SW 1271 (cell line): ENCODE measurements at regions not wholly inside any gene's neighbourhood (a gene's known extent, or its start where the extent isn't known, plus 50 kb on each side); places are given as distances from the start of the nearest gene placed in this dataset.
A peak's percentile ranks its signal among the peaks of the same experiment; 100 is the strongest.
"Not testable (repeated sequence)": the region's sequence is repeated elsewhere in the genome, so short reads cannot be mapped to it uniquely, and the experiment has no call there.

ENCODE experiments used
- DNase-seq, 2 experiments: peaks; one replicate each; lab custom pipeline; 2025; lab: John Stamatoyannopoulos, UW

DNA sequence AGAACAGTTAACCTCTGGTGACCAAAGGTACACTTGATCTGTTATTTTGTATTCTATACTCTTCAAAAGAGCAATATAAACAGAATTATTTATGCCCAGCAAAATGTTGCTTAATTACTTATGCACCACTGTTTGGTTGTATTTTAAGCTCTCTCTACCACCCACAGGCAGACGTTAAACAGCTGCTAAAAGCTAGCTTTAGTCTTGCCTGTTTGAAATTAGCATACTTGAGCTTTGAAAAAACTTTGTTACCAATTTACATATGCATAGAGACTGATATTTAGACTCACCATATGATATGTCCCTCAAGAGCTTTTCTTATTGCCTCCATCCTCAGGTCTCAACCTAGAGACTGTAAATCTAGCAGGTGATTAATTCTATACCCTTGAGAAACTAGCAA lies 426.9 kb downstream of the NR4A2 start:
- no peak for DNase-seq

GRCh38 chr2:155904720-155905119 lies 427.8 kb downstream of the NR4A2 start:
- DNase-seq: no peak

DNA sequence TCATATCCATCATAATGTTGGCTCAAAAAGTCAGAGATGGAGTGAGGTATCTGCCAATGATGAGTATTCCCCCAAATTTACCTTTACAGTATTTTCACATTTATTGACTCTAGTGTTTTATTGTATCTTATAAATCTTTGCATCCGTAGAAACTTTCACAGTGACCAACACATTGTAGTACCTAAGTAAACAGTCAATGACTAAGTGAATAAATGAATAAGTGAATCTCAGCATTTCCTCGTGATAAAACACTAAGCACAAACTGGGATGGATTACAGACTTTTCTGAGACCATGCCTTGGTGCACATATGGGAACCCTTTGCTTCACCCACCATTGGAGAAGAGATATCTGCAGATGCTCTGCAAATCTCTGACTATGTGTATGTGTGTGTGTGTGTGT lies 429.9 kb downstream of the NR4A2 start:
- no peak for DNase-seq

DNA sequence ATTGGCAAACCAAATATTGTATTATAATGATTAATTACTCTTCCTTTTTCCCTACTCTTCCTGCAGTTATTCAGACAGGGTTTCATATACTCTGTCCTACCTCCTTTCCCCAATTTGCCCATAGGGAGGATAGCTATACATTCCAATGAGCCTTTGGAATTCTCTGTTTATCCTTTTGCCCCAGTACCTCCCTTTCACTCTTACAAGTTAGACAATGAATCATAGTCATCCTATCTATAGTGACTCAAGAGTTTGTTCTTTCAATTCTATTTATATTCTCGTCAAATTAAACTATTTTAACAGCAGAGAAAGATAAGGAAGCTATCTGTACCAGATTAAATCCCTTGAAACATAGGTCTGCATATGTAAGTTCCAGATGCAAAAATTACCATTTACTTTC lies 437.5 kb downstream of the NR4A2 start:
- DNase-seq: no peak

- not testable (repeated sequence) for DNase-seq
These were observed 452.1 kb downstream of the NR4A2 start for GRCh38 chr2:155880382-155880781.

- DNase-seq: peak; percentile 18 to 41
These were observed 452.6 kb downstream of the NR4A2 start for GRCh38 chr2:155879900-155880299.

- no peak for DNase-seq
These were observed 460.1 kb downstream of the NR4A2 start for GRCh38 chr2:155872396-155872795.

- DNase-seq: no peak
These were observed 460.6 kb downstream of the NR4A2 start for GRCh38 chr2:155871940-155872339.

DNA sequence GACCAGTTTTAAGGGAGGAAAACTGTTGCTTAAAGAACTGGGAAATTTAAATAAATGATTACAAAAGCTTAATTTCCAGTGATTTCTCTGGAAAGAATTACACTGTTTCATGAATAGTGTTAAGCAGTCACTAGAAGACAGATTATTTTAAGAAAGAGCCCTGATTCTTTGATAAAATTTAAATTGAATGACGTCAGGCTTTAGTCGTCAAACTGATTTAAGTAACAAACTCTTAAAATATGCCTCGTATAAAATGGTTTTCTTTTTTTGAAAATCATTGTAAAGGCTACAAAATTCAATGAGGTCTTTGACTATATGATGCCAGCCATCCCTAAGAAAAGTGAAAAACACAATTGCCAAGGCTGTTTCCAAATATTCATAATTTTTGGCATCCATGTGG lies 465.0 kb downstream of the NR4A2 start:
- no peak for DNase-seq

DNA sequence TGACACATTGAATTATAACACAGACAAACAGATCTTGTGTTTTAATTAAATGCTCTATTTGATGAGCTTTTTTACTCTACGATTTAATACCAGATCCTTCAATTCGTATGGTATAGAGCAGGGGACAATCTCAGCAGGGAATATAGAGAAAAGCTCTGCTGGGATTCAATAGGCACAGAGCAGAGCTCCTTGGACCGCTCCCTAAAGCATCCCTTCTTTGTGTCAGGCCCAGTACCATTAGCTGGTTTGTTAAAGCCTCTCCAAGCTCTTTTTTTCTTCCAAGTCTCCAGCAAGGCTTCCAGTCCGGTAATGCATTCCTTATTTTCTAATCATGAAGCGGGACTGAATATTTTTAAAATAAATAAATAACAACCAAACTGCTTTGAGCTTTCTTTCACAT lies 466.0 kb downstream of the NR4A2 start:
- no peak for DNase-seq

DNA sequence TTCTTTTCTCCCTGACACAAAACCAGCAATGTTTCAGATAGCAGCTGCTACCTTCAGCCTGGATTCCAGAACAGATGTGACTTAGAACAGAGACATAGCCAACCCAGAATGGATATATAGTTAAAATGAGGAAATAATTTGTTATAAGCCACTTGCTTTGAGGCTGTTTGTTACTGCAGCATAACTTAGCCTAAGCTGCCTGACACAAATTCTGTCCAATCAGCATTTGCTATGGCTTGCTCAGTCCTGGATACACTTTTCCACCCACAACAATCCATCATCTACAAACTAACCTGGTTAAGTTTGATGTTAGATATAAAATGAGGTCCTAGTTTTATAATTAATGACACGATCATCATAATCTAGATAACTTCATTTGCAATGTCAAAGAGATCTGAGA lies 480.4 kb downstream of the NR4A2 start:
- DNase-seq: no peak

DNA sequence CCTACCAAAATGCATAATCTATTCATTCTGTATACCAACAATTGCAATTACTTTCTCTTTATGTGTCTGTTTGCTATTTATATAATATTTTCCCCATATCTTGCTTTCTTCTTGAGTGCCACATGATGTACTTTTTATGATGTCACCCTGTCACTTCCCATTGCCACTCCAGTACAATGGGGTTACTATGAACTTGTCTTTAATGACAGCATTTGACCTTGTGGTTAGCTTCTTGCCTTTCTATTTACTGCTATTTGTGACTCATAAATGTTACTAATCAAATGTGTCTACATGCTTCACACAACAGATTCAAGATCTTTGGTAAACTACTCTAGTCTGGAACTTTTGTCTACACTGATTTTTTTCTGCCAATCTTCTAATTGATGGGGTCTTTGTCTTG lies 486.3 kb downstream of the NR4A2 start:
- DNase-seq: no peak

GRCh38 chr2:155844461-155844860 lies 488.1 kb downstream of the NR4A2 start:
- DNase-seq: no peak

- DNase-seq: no peak
These were observed 490.4 kb downstream of the NR4A2 start for GRCh38 chr2:155842103-155842502.

DNA sequence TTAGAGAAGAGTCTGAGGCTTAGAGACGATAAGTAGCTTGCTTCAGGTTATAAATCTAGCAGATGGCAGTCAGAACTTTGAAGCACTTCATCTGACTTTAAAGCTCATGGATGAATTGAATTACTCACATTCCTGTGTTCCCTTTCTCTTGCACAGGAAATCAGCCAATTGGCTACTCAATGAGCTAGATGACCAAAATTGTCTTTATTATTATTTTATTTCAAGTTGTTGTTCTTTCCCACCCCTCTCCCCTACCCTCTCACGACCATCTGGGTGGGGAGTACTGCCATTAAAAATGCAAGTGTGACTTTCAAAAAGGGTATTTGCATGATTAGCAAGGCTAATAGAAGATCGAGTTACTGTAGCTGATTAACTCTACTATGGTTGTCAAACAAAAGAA lies 491.1 kb downstream of the NR4A2 start:
- no peak for DNase-seq

DNA sequence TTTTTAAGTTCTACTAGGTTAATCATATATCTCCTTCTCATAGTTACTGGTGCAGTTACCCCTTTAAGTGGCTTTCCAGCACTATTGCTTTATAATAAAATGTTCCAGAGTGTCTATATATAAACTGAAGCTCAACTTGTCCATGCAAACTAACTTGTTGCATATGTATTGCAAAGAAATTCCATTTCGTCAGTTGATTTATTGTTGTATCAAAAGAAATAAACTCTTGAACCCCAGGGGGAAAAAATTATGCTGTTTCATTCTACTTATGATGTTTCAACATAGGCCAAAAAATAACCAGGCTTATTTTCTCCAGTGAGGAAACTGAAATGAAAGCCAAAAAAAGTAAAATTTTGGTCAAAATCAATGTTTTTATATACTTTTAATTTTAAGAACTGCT lies 491.9 kb downstream of the NR4A2 start:
- no peak for DNase-seq

- no peak for DNase-seq
These were observed 492.5 kb downstream of the NR4A2 start for GRCh38 chr2:155839991-155840390.

GRCh38 chr2:155839436-155839835 lies 493.1 kb downstream of the NR4A2 start:
- no peak for DNase-seq

GRCh38 chr2:155836439-155836838 lies 496.1 kb downstream of the NR4A2 start:
- DNase-seq: no peak

DNA sequence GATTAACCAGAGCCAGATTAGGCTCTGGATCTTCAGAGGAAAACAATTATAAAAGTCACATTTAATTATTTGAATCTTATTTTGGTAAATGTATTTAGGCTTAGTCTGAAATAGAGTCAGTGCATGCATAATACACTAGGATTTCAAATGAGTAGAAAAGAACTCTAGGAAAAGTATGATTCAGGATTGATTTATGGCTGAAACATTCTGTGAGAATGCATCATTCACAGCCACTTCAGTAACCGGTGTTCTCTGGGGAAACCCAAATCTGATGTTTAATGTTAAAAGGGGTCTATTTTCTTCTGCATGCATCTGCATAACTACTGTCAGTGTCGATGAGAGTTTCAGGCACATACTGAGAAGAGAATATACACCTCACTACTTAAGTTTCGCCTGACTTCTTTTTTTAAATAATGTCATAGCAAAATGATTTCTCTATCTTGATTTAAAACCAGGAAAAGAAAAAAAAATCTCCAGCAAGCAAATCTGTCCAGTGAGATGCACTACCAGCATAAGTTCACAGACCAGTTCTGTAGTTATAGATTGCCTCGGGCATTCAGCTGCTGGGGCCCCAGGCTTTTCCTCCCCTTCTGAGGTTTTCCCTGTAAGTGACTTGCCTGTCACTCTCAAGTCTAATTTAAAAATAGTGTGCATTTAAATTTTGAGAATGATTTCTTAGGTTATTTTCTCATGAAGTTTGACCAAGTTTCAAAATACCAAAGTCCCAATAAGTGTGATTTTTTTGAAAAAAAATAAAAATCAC lies 501.5 kb downstream of the NR4A2 start:
- DNase-seq: no peak

DNA sequence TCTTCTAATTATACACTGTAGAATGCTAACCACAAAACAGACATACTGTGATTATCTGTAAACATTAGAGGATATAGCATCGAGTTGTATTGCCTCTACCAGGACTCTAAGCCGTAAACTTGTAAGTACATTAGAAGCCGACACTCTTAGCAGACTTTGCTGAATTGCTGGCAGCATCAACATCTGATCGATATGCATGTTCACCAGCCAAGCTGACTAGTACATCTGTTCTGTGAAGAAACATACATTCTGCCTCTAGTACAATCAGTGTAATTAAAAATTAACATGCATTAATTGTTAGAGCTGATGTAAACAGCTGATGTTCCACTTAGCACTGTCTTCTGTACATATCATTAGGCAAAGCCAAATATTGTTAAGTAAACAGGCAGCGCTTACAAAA lies 502.2 kb downstream of the NR4A2 start:
- no peak for DNase-seq

- no peak for DNase-seq
These were observed 506.6 kb downstream of the NR4A2 start for GRCh38 chr2:155825876-155826275.

- DNase-seq: no peak
These were observed 516.7 kb downstream of the NR4A2 start for GRCh38 chr2:155815851-155816250.

- DNase-seq: no peak
These were observed 517.2 kb downstream of the NR4A2 start for GRCh38 chr2:155815275-155815674.
